Choroid plexus epithelial cell (primary cell): ENCODE measurements at regions not wholly inside any gene's neighbourhood (a gene's known extent, or its start where the extent isn't known, plus 50 kb on each side); places are given as distances from the start of the nearest gene placed in this dataset.
"Not testable (repeated sequence)": the region's sequence is repeated elsewhere in the genome, so short reads cannot be mapped to it uniquely, and the experiment has no call there.

Experiments
- DNase-seq: peaks from one replicate; pipeline ENCODE4 v3.0.0-alpha.2; 2010; ENCODE audit warnings: low read depth
- H3K4me3 ChIP-seq: 2 replicates; pipeline ENCODE4 v1.5.1; 2011; ENCODE audit warnings: low read depth, mild to moderate bottlenecking, control low read depth, low read length, moderate library complexity
- CTCF ChIP-seq: conservative IDR thresholded peaks from 2 replicates; pipeline ENCODE4 v1.5.1; 2011; ENCODE audit warnings: low read depth, mild to moderate bottlenecking, control low read depth, inconsistent platforms, low read length, moderate library complexity

- peak; percentile 23 for DNase-seq
- no peak overlapping the region for H3K4me3 ChIP-seq
- TF ChIP-seq CTCF: peak; percentile 19
These were observed 51.8 kb upstream of the CHST3 start for GRCh38 chr10:71912431-71912830.

GRCh38 chr10:71911296-71911953 lies 52.8 kb upstream of the CHST3 start:
- no peak for DNase-seq
- no peak overlapping the region for H3K4me3 ChIP-seq
- TF ChIP-seq CTCF: no peak

GRCh38 chr10:71909399-71910083 lies 54.7 kb upstream of the CHST3 start:
- TF ChIP-seq CTCF: no peak
- H3K4me3 ChIP-seq: no peak overlapping the region
- DNase-seq: no peak

GRCh38 chr10:71908998-71909397 lies 55.2 kb upstream of the CHST3 start:
- DNase-seq: no peak
- no peak for TF ChIP-seq CTCF

GRCh38 chr10:71905164-71905563 lies 54.1 kb upstream of the PSAP start:
- no peak overlapping the region for H3K4me3 ChIP-seq
- DNase-seq: no peak
- no peak for TF ChIP-seq CTCF

More at GRCh38 chr10:71908998-71909397, 55.2 kb upstream of the CHST3 start:
- H3K4me3 ChIP-seq: no peak overlapping the region

GRCh38 chr10:71903636-71904250 lies 52.7 kb upstream of the PSAP start:
- peak; percentile 44 for DNase-seq
- not testable (repeated sequence) for H3K4me3 ChIP-seq

GRCh38 chr10:71902351-71902750 lies 51.3 kb upstream of the PSAP start:
- DNase-seq: no peak
- no peak for TF ChIP-seq CTCF
- H3K4me3 ChIP-seq: no peak overlapping the region
